MM.1S (cell line): ENCODE measurements at regions not wholly inside any gene's neighbourhood (a gene's known extent, or its start where the extent isn't known, plus 50 kb on each side); places are given as distances from the start of the nearest gene placed in this dataset.
A peak's percentile ranks its signal among the peaks of the same experiment; 100 is the strongest.

Experiments
- DNase-seq: peaks from one replicate; pipeline ENCODE4 v3.0.0-alpha.2; 2015
- H2AFZ ChIP-seq: fragments of 300-600 bp; sonication (generic); 2 replicates; pipeline ENCODE4 v1.6.0; 2016; ENCODE audit warnings: antibody characterized with exemption, low read length
- H3F3A ChIP-seq: fragments of 300-600 bp; sonication (generic); 2 replicates; pipeline ENCODE4 v1.6.1; 2016; ENCODE audit warnings: mild to moderate bottlenecking, antibody characterized with exemption, low read length, moderate library complexity, mixed read lengths; ENCODE audit not compliant: insufficient read depth
- H3K27ac ChIP-seq: fragments of 300-600 bp; sonication (generic); 2 replicates; pipeline ENCODE4 v1.5.1; 2016; ENCODE audit warnings: mild to moderate bottlenecking, low read length
- H3K27me3 ChIP-seq: fragments of 300-600 bp; sonication (generic); replicated peaks from 2 replicates; pipeline ENCODE4 v1.6.0; 2016; ENCODE audit warnings: low read length; ENCODE audit not compliant: insufficient read depth
- H3K36me3 ChIP-seq: fragments of 300-600 bp; sonication (generic); replicated peaks from 2 replicates; pipeline ENCODE4 v1.6.1; 2016; ENCODE audit warnings: mild to moderate bottlenecking, low read length, mixed read lengths; ENCODE audit not compliant: insufficient read depth
- H3K4me1 ChIP-seq: fragments of 300-600 bp; sonication (generic); 2 replicates; pipeline ENCODE4 v1.6.1; 2016; ENCODE audit warnings: low read length, mixed read lengths
- H3K4me2 ChIP-seq: fragments of 300-600 bp; sonication (generic); 2 replicates; pipeline ENCODE4 v1.6.0; 2016; ENCODE audit warnings: low read depth, low read length
- H3K4me3 ChIP-seq: fragments of 300-600 bp; sonication (generic); 2 replicates; pipeline ENCODE4 v1.5.1; 2016; ENCODE audit warnings: low read length, mixed read lengths
- H3K79me2 ChIP-seq: fragments of 300-600 bp; sonication (generic); 2 replicates; pipeline ENCODE4 v1.6.1; 2016; ENCODE audit warnings: mixed run types, low read length, mixed read lengths
- H3K9ac ChIP-seq: fragments of 300-600 bp; sonication (generic); 2 replicates; pipeline ENCODE4 v1.6.1; 2016; ENCODE audit warnings: low read length, mixed read lengths
- H3K9me2 ChIP-seq: fragments of 300-600 bp; sonication (generic); replicated peaks from 2 replicates; pipeline ENCODE4 v1.6.1; 2016; ENCODE audit warnings: mild to moderate bottlenecking, low read length, mixed read lengths; ENCODE audit not compliant: insufficient read depth
- H3K9me3 ChIP-seq: fragments of 300-600 bp; sonication (generic); replicated peaks from 2 replicates; pipeline ENCODE4 v1.6.1; 2016; ENCODE audit warnings: mild to moderate bottlenecking, low read length, mixed read lengths; ENCODE audit not compliant: insufficient read depth
- H4K20me1 ChIP-seq: fragments of 300-600 bp; sonication (generic); 2 replicates; pipeline ENCODE4 v1.6.1; 2016; ENCODE audit warnings: mild to moderate bottlenecking, low read length, moderate library complexity, mixed read lengths; ENCODE audit not compliant: insufficient read depth
- EZH2 ChIP-seq: fragments of 300-600 bp; sonication (generic); optimal IDR thresholded peaks from 2 replicates; pipeline ENCODE3; 2017; ENCODE audit warnings: low read depth, mild to moderate bottlenecking, antibody characterized with exemption, low read length, mixed read lengths
- EZH2phosphoT487 ChIP-seq: fragments of 300-600 bp; sonication (generic); IDR thresholded peaks from 2 replicates; pipeline ENCODE4 v1.6.1; 2018; ENCODE audit warnings: antibody characterized with exemption, low read length
- TF ChIP-seq, protein P1 (sequence below): fragments of 300-600 bp; sonication (generic); IDR thresholded peaks from 2 replicates; pipeline ENCODE4 v1.5.1; 2016; ENCODE audit warnings: antibody characterized with exemption, low read length, mixed read lengths

DNA sequence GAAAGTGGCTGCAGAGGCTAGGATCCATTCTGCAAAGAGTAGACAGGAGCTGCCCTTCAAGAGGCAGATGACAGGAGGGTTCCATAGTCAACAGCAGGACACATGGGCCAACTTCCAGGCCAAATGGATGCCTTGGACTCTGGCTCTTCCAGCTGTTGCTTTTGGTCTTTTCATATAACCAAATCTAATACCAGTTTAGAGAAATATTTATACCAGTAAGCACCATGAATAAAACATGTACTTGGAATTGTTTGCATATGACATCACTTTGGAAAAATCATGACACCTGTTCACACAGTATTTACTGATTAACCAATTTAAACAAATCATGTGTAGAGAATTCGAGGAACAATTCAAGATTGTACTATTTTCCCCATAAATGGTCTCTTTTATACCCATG, 481.3 kb downstream of the DMRT2 start:
- H3K27me3 ChIP-seq = no peaks in the 10 kb centered on the region
- H3K27ac ChIP-seq = no peak overlapping the region
- no peak for DNase-seq
- no peak overlapping the region for H3K9ac ChIP-seq
- no peak overlapping the region for H3K4me2 ChIP-seq
- H3K9me2 ChIP-seq = no peaks in the 10 kb centered on the region
- no peaks in the 10 kb centered on the region for H3F3A ChIP-seq
- TF ChIP-seq EZH2phosphoT487 (no peak), EZH2 (no peak)
- TF ChIP-seq, protein P1, sequence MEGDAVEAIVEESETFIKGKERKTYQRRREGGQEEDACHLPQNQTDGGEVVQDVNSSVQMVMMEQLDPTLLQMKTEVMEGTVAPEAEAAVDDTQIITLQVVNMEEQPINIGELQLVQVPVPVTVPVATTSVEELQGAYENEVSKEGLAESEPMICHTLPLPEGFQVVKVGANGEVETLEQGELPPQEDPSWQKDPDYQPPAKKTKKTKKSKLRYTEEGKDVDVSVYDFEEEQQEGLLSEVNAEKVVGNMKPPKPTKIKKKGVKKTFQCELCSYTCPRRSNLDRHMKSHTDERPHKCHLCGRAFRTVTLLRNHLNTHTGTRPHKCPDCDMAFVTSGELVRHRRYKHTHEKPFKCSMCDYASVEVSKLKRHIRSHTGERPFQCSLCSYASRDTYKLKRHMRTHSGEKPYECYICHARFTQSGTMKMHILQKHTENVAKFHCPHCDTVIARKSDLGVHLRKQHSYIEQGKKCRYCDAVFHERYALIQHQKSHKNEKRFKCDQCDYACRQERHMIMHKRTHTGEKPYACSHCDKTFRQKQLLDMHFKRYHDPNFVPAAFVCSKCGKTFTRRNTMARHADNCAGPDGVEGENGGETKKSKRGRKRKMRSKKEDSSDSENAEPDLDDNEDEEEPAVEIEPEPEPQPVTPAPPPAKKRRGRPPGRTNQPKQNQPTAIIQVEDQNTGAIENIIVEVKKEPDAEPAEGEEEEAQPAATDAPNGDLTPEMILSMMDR = no peak
- H3K4me1 ChIP-seq = 0 out of 2 replicates have a peak, but pooled peaks cover 3% of the 10 kb centered on the region
- no peaks in the 10 kb centered on the region for H3K9me3 ChIP-seq
- no peaks in the 10 kb centered on the region for H3K36me3 ChIP-seq
- no peak overlapping the region for H2AFZ ChIP-seq
- no peaks in the 10 kb centered on the region for H3K79me2 ChIP-seq
- H4K20me1 ChIP-seq = no peaks in the 10 kb centered on the region
- H3K4me3 ChIP-seq = no peak overlapping the region

DNA sequence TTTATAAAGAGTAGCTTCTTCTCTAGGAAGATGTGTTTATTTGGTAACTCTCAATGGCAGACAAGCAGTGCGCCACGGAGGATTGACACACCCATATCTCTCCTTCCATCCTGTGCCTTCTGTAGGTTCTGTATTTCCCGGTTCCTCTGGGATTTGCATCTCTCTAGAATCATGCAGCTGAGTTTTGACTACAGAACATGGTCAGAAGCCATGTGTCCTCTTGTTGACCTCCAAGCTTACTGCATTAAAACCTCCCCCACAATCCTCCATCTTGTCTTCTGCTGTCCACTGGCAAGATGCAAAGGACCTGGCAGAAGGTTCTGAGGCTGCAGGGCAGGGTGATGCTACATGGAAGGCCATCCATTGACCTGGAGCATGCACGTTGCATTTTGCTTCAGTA, 482.0 kb downstream of the DMRT2 start:
- H3K4me3 ChIP-seq = no peak overlapping the region
- no peaks in the 10 kb centered on the region for H3K79me2 ChIP-seq
- H3F3A ChIP-seq = no peaks in the 10 kb centered on the region
- no peak overlapping the region for H2AFZ ChIP-seq
- H3K27me3 ChIP-seq = no peaks in the 10 kb centered on the region
- no peak overlapping the region for H3K4me2 ChIP-seq
- no peaks in the 10 kb centered on the region for H3K9me3 ChIP-seq
- no peak for DNase-seq
- H3K9ac ChIP-seq = no peak overlapping the region
- no peak overlapping the region for H3K27ac ChIP-seq
- 0 out of 2 replicates have a peak, but pooled peaks cover 3% of the 10 kb centered on the region for H3K4me1 ChIP-seq
- TF ChIP-seq, protein P1 = no peak
- TF ChIP-seq EZH2phosphoT487 (no peak), EZH2 (no peak)
- no peaks in the 10 kb centered on the region for H3K36me3 ChIP-seq
- no peaks in the 10 kb centered on the region for H3K9me2 ChIP-seq
- H4K20me1 ChIP-seq = no peaks in the 10 kb centered on the region

GRCh38 chr9:1535051-1535450, 480.1 kb upstream of the SMARCA2 start:
- Histone ChIP-seq H3K9me2 (no peaks in the 10 kb centered on the region), H3K4me3 (no peak overlapping the region), H3F3A (no peaks in the 10 kb centered on the region), H3K4me1 (0 out of 2 replicates have a peak, but pooled peaks cover 3% of the 10 kb centered on the region), H3K27me3 (no peaks in the 10 kb centered on the region), H3K79me2 (no peaks in the 10 kb centered on the region), H4K20me1 (no peaks in the 10 kb centered on the region), H3K9ac (no peak overlapping the region), H3K4me2 (no peak overlapping the region), H2AFZ (no peak overlapping the region), H3K36me3 (no peaks in the 10 kb centered on the region), H3K9me3 (no peaks in the 10 kb centered on the region), H3K27ac (no peak overlapping the region)
- TF ChIP-seq, protein P1 = no peak
- TF ChIP-seq EZH2phosphoT487 = no peak
- TF ChIP-seq EZH2 = no peak
- DNase-seq = peak; percentile 23
